NCI-H69 (cell line): ENCODE measurements at regions not wholly inside any gene's neighbourhood (a gene's known extent, or its start where the extent isn't known, plus 50 kb on each side); places are given as distances from the start of the nearest gene placed in this dataset.

Experiments
- DNase-seq: peaks from one replicate; lab custom pipeline; 2025; lab: John Stamatoyannopoulos, UW

DNA sequence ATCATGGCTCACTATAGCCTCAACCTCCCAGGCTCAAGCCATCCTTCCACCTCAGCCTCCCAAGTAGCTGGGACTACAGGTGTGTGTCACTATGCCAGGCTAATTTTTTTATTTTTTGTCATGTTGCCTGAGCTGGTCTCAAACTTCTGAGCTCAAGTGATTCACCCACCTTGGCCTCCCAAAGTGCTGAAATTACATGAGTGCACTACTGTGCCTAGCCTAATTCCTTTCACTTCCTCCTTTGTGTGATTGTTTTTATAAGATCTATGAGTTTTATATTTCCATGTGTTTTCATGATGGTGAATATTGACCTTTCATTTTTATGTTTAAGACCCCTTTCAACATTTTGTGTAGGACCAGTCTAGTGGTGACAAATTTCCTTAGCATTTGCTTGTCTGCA, 55.2 kb upstream of the IL12B start:
- no peak for DNase-seq

DNA sequence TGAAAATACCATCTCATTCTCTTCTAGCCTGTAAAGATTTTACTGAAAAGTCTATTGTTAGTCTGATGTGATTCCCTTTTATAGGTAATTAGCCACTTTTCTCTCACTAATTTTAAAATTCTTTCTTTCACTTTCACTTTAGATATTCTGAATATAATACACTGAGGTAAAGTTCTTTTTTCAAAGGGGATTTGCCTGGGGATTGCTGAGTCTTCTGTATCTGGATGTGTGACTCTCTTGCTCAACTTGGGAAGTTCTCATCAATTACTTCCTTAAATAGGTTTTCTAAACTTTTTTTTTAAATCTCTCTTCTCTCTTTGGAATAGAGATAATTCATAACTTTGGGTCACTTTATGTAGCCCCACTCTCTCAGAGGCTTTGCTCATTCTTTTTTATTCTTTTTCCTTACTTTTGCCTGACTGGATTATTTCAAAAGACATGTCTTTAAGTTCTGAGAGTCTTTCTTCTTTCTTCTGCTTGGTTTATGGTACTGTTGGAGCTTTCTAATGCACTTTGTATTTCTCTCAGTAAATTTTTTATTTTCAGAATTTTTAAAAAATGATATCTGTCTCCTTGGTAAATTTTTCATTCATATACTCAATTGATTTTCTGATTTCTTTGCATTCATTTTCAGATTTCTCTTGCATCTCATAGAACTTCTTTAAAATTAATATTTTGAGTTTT, 55.9 kb upstream of the IL12B start:
- no peak for DNase-seq

DNA sequence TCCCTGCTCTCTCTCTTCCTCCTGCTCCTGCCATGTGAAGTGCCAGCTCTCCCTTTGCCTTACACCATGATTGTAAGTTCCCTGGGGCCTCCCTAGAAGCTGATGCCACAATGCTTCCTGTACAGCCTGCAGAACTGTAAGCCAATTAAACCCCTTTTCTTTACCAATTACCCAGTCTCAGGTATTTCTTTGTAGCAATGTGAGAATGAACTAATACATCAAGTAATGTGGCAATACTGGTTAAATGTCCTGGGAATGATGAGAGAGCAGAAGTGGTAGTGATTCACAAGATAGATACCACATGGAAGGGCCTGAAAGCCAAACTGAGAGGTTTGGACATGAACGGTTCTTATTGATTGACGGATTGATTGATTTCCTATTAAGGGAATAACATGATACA, 62.6 kb upstream of the IL12B start:
- no peak for DNase-seq

DNA sequence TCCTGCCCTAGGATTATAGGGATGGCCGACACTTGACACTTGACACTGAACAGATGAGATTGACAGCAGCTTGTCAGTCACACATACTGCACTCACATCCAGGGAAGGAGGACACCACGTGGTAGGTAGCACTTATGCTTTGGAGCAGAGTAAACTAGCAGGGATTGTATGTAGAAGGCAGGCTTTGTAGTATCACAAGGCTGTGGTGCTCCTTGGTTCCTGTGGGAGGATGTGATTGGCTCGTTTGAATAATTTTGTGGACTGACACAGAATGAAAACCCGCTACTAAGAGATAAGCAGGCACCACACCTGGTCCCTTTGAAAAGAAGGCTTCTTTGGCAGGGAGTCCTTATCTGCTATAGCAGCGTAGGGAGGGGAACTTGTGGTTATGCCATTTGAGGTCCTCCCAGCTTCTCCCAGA, 63.6 kb upstream of the IL12B start:
- no peak for DNase-seq

DNA sequence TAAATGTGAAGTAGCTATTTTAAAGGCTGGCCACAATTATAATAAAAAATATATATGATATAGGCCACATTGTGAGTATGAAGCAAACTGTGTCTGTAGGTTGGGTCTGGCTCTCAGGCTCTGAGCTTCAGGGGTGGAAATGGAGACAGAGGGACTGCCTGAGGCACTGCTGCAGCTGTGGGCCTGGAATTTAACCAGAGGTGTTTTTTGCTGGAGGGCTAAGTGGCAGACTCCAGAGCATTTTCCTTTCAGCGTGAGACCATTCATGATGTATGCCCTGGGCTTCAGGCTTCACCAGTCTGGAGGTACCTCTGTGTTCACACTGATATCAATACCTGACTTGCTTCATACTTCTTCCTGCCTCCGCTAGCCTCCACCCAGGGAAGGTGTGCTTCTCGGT, 64.9 kb upstream of the IL12B start:
- DNase-seq: no peak

DNA sequence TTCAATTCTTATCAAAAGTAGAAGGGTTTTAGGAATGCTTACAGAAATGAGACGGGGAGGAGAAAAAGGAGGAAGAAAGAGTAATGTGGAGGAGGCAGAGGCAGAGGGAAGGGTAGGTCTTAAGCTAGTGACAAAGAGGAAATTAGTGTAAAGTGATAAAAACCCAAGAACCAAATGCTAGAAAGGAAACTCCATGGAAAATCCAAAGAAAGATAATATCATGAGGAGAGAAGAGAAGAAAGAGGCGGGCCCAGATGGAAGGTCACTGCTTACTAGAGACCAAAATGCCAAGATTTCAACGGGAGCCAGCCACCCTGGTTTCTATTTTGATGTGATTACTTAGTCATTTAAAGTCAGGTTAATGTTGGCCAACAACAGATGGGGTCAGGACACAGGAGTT, 68.6 kb upstream of the IL12B start:
- no peak for DNase-seq

DNA sequence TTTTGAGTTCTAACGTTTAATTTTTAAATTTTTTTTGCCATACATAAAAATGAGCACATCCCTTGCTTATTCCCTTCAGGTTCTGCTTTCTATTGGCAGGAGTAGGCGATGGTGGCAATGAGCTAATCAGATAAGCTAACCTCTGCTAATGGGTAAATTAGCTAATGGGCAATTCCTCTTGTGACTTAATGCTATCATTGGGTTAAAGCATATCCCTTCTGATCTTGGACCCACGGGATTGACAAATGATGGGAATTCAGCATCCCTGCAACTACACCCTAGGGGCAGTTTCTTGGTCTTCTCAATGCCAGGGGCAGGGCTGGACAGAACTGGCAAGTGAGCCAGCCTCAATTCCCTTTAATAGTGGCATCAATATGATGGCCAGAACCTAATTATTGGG, 70.2 kb upstream of the IL12B start:
- no peak for DNase-seq

DNA sequence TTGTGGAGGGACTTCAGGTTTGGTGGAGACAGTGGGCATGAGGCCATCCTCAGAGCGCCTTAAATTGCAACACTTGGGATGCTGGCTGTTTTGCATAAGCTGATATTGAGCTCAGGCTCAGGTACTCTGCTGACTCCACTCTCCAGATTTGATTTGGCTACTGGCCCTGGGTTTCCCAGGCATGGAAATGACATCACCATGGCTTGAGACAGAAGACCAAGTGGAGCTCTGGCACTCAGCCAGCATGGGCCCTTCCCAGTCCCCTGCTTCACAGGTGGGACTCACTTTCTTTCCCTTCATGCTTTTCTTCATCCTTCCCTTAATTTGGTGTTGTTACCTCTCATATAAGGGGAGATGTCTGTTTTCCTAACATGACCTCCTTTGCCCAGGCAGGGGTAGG, 72.0 kb upstream of the IL12B start:
- peak; percentile 43 for DNase-seq

DNA sequence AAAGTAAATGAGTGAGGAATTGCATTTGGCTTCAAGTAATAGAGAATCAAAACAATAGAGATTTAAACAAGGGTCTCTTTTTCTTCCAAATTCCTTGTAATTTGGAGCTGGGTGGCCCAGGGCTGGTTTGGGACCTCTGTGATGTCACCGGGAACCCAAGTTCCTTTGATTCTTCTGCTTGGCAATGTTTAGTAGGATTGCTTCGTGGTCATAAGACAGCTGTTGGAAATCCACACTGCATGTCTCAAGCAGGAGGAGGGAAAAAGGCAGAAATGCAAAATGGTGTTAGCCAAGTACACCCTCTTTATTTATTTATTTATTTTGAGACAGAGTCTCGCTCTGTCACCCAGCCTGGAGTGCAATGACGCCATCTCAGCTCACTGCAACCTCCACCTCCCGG, 72.6 kb upstream of the IL12B start:
- no peak for DNase-seq

DNA sequence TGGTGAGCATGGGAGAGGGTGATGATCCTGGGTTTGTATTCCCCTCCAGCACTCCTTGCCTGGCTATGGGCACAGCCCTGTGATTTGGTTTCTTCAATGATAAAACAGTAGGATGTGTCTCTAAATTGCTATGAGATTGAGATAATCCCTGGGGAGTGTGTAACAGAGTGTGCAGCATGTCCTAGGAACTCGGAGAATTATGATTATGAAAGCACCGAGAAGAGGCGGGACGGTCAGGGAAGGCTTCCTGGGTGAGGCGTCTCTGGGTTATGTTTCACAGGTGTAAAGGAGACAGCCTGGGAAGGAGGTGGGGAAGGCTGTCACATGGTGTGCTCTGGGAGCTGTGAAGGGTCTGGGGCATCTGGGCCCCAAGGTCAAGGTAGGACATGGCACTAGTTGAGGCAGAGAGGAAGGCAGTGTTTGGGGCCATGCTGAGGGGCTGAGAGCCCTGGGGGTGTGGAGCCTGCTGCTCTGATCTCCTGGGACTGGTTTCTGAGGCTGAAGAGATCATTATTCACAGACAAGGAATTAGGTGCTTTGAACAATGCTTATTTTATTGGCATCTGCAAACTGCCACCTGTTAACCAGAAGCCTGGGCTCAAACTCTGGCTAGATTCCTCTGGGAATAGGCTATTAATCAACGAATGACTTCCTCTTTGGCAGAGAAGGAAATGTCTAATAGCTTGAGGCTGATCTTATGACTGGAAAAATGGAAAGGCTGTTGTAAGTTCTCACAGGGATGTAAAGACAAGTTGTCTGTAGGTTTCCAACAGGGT, 73.8 kb upstream of the IL12B start:
- DNase-seq: peak; percentile 75

DNA sequence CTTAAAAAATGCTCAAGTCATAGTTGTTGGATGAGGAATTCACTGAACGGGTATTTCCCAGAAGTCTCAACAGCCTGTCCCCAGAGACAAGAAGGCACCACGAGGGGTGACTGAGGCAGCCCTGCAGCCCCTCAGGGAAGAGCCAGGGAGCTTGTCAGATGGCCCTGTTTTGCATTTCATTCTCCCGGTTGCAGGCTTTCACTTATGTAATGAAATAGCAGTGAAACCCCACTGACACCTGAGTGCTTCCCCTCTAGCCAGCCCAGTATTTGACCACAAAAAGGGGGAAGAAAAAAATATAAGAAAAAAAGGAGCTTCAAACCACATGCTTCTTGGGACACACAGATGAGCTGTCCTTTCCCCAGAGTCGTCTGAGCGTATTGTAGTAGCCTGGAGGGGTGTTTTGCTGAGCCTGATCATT, 75.3 kb upstream of the IL12B start:
- DNase-seq: no peak

DNA sequence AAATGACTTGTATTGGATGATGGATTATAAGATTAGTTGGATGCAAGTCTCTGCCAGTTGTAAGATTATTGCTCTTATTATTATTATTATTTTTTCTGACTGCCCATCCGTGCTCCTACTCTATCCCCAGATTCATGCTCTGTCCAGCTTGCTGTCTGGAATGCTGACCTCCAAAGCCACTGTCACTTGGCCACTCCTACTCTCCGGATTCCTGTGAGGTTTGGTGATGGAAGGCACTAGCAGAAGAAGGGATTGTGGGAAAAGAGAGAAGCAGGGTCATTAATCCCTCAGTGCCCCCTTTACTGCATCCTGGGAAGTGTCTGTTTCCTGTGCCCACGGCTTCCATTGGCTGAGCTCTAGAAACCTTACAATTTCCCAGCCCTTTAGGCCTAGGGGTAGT, 76.3 kb upstream of the IL12B start:
- no peak for DNase-seq

DNA sequence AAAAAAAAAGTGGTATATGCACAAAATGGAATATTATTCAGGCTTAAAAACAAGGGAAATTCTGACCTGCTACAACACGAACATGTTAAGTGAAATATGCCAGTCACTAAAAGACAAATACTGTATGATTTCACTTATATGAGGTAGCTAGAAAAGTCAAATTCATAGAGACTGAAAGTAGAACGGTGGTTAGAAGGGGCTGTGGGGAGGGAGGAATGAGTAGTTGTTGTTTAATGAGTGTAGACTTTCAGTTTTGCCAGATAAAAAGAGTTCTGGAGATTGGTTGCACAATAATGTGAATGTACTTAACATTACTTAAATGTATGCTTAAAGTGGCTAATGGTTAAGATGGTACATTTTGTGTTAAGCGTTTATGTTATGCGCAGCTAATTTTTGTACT, 79.5 kb upstream of the IL12B start:
- DNase-seq: no peak

DNA sequence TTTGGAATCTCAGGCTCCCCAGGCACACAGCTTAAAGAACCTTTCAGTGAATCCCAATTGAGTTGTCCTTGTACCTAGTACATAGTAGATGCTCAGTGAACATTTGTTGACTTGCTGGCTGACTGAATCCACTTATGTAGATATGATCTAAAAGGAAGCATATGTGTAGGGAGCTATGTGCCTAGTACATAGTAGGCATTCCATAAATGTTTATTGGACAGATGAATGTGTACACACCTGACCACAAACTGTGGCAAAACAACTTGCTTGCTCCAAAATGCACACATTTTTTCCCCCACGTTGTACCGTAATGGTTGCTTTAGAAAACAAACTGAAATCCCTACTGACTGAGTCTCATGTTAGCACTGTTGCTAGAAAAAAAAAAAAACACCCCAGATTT, 80.2 kb upstream of the IL12B start:
- no peak for DNase-seq

DNA sequence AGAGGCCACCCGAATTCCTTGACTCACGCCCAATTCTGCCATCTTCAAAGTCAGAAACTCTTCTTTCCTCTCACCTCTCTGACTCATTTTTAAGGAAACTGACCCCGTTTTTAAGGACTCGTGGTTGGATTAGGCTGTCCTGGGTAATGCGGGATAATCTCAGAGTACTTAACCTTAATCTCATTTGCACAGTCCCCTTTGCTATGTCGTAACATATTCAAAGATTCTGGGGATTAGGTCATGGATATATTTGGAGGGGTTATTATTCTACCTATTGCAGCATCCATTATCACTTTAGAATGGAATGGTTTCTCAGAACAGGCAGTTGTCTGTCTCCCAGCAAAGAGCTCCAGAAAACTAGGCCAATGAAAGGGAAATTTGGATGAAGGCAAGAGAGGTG, 80.8 kb upstream of the IL12B start:
- DNase-seq: no peak

DNA sequence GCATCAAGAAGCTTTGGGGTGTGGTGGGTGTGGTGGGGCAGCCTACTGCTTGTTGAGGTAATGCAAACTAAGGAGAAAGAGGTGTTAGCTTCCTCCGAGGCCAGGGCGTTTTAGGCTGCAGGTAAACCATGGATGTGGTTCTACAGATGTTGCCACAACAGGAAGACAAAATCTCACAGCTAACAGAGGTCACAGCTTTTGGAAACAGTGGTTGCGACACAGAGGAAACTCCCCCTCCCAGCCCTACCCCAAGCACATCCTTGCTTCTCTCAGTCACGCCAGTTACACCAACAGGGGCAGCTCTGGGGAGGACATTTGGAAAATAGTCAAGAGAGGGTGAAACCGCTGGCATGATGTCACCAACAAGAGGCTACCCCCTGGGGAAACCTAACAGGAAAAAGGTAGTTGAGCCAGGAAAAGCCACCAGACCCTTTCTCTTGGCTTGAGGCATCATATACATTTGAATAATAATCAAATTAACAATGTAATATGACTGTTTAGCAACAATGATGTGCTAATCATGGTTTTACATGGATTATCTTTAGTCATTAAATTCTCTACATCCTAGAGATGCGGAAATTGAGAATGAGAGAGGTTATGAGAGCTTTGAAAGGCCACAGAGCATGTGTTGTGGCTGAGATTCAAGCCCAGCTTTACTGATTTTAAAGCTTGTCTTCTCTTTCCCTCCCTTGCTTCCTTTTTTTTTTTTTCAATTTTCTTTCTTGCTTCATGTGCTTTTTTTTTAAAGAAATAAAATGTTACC, 82.2 kb upstream of the IL12B start:
- DNase-seq: peak; percentile 13

DNA sequence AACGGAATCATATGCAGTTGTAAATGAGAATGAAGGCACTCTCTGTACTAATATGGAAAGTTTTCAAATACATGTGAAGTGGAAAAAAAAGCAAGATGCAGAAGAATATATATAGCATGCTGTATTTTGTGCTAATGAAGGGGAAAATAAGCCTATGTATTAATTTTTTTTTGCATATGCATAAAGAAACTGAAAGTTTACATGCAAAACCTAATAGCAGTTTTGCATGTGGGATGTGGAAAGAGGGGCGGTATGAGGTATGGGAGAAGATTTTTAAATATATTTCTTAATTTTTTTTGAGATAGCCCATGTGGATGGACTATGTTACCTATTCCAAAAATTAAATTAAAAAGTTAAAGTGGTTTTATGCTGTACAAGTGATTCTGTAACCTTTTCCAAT, 83.7 kb upstream of the IL12B start:
- no peak for DNase-seq

DNA sequence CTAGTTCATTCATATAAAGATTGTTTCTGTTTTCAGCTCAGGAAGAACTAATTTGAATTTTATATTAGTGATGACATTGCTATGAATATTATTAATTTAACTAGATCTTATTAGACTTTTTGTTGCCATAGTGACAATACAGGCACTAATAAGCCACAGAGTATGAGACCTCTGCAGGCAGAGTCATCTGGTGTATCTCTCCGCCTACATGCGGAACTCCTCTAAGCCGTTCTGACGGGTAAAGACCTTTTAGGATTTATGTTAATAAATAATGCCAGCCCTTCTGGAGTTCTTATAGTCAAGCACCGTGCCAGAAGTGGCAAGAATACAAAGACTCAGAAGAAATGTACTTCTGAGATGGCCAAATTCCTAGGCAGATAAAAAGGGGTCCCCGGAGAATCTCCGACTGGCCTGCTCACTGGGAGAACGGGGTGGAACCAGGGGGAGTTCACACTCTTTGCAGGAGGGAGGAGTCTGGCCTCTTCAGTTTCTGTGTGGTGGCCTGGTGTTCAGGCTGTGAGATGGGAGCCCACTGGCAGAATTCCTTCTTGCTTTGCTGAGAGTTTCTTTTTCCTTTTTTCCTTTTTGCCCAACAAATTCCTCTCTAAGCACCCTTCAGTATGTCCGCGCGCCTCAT, 85.1 kb upstream of the IL12B start:
- DNase-seq: no peak

DNA sequence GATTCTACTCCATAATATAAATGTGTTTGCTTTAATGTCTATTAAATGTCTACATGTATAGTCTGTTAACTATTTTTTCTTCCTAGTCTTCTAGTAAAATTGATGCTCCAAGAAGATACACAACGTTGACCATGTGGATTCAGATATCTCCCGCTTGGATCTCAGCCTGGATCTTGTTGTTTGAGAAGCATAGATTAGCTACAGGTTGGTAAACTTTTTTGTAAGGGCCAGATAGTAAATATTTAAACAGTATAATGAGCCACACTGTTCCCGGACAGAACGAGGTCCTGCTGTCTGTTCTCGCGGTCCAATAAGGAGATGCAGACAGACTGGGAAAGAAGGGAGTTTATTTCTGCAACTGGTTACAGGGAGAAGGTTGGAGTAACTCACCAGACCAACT, 86.2 kb upstream of the IL12B start:
- DNase-seq: no peak

DNA sequence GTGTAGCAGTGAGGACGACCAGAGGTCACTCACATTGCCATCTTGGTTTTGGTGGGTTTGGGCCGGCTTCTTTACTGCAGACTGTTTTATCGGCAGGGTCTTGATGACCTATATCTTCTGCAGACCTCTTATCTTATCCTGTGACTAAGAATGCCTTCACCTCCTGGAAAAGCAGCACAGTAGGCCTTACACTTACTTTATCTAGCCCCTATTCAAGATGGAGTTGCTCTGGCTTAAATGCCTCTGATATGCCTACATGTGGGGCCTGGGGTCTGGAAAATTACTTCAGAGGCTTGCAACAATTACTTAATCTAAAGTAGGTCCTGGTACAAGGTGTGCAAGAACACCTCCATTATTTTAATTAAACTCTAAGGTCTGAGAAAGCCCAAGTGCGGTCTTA, 86.9 kb upstream of the IL12B start:
- DNase-seq: no peak

DNA sequence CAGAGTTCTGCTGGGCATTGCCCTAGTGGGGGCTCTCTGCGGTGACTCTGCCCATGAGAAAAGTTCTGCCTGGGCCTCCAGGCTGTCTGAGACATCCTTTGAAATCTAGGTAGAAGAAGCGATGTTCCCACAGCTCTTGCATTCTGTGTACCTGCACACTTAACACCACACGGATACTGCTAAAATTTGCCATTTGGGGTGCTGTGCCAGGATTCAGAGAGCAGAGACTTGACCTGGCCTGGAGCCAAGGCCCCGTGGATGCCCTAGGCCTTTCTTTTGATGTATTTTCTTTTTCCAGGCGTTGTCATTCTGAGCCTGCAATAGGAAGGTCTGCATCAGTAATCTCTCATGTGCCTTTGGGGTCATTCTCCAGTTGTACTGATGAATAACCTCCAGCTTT, 89.3 kb upstream of the IL12B start:
- peak; percentile 45 for DNase-seq

DNA sequence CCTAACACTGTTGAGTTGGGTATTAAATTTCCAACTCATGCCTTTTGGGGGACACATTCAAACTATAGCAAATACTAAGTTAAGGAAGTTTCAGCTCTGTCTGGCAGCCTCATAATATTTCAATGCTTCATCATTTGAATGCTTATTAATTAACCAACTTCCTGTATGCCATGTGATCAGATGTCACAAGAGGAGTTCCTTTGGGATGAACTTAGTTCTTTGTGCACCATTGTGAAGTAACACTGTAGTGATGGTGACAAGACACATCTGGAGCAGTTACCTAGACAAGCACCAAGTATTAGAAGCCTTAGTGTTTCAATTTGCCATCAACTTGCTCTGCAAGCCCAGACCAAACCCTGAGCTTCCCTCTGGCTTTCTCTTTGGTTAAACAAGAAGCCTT, 90.7 kb upstream of the IL12B start:
- DNase-seq: no peak

DNA sequence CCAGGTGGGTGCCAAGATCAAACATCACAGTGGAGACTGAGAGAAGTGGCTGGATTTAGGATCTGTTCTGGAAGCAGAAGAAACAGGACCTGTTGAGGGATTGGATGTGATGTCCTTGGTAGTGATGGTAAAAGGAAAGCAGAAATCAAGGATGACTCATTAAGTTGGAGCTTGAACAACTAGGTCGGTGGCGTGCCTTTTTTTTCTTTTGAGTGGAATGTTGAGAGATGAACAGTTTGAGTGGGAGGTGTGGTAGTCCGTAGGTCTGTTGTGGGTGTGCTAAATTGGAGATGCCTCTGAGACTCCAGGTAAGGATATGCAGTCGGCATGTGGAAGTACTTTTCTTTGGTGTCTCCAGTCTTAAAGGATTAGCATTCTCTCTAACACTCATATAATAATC, 92.1 kb upstream of the IL12B start:
- no peak for DNase-seq
